ENCODE measurements at regions not wholly inside any gene's neighbourhood (a gene's known extent, or its start where the extent isn't known, plus 50 kb on each side); places are given as distances from the start of the nearest gene placed in this dataset.
"Not testable (repeated sequence)": the region's sequence is repeated elsewhere in the genome, so short reads cannot be mapped to it uniquely, and the experiment has no call there.

GRCh38 chr12:17142856-17143255, 536.9 kb upstream of the LMO3 start:
- no peak overlapping the region for H3K4me3 ChIP-seq
- no peak overlapping the region for H3K27ac ChIP-seq

- Histone ChIP-seq H3K27ac (no peak overlapping the region), H3K4me3 (no peak overlapping the region)
Measured at GRCh38 chr12:17139931-17140330, 534.0 kb upstream of the LMO3 start.

GRCh38 chr12:17137396-17137795, 531.4 kb upstream of the LMO3 start:
- Histone ChIP-seq H3K4me3 (no peak overlapping the region), H3K27ac (no peak overlapping the region)

GRCh38 chr12:17134315-17134714, 528.4 kb upstream of the LMO3 start:
- H3K27ac ChIP-seq = no peak overlapping the region

GRCh38 chr12:17132336-17132735, 526.4 kb upstream of the LMO3 start:
- H3K27ac ChIP-seq = no peak overlapping the region
- H3K4me3 ChIP-seq = no peak overlapping the region

More at GRCh38 chr12:17134315-17134714, 528.4 kb upstream of the LMO3 start:
- no peak overlapping the region for H3K4me3 ChIP-seq

GRCh38 chr12:17116538-17116937, 510.6 kb upstream of the LMO3 start:
- H3K27ac ChIP-seq, H3K4me3 ChIP-seq: not testable (repeated sequence)

GRCh38 chr12:17110316-17110715, 504.4 kb upstream of the LMO3 start:
- H3K4me3 ChIP-seq = no peak overlapping the region
- no peak overlapping the region for H3K27ac ChIP-seq

GRCh38 chr12:17108877-17109541, 503.0 kb upstream of the LMO3 start:
- no peak overlapping the region for H3K27ac ChIP-seq
- H3K4me3 ChIP-seq = no peak overlapping the region

- no peak overlapping the region for H3K4me3 ChIP-seq
- no peak overlapping the region for H3K27ac ChIP-seq
Measured at GRCh38 chr12:17104801-17105200, 498.8 kb upstream of the LMO3 start.

- no peak overlapping the region for H3K27ac ChIP-seq
- no peak overlapping the region for H3K4me3 ChIP-seq
Measured at GRCh38 chr12:17097674-17098073, 491.7 kb upstream of the LMO3 start.

- Histone ChIP-seq H3K27ac (no peak overlapping the region), H3K4me3 (no peak overlapping the region)
Measured at GRCh38 chr12:17084831-17085230, 478.9 kb upstream of the LMO3 start.

GRCh38 chr12:17079251-17079909, 473.4 kb upstream of the LMO3 start:
- no peak overlapping the region for H3K4me3 ChIP-seq
- H3K27ac ChIP-seq = no peak overlapping the region

GRCh38 chr12:17077594-17077993, 471.6 kb upstream of the LMO3 start:
- Histone ChIP-seq H3K27ac (no peak overlapping the region), H3K4me3 (no peak overlapping the region)

GRCh38 chr12:17076811-17077210, 470.8 kb upstream of the LMO3 start:
- no peak overlapping the region for H3K4me3 ChIP-seq

GRCh38 chr12:17076028-17076744, 470.2 kb upstream of the LMO3 start:
- Histone ChIP-seq H3K4me3 (no peak overlapping the region), H3K27ac (no peak overlapping the region)

More at GRCh38 chr12:17076811-17077210, 470.8 kb upstream of the LMO3 start:
- no peak overlapping the region for H3K27ac ChIP-seq

- Histone ChIP-seq H3K4me3 (no peak overlapping the region), H3K27ac (no peak overlapping the region)
Measured at GRCh38 chr12:17064834-17065233, 458.9 kb upstream of the LMO3 start.

GRCh38 chr12:17062267-17063036, 456.5 kb upstream of the LMO3 start:
- Histone ChIP-seq H3K27ac (no peak overlapping the region), H3K4me3 (no peak overlapping the region)

GRCh38 chr12:17060260-17060659, 454.3 kb upstream of the LMO3 start:
- H3K27ac ChIP-seq = no peak overlapping the region
- H3K4me3 ChIP-seq = no peak overlapping the region

GRCh38 chr12:17056546-17056945, 450.6 kb upstream of the LMO3 start:
- Histone ChIP-seq H3K27ac (no peak overlapping the region), H3K4me3 (no peak overlapping the region)

- H3K27ac ChIP-seq = no peak overlapping the region
- H3K4me3 ChIP-seq = no peak overlapping the region
Measured at GRCh38 chr12:17038923-17039322, 433.0 kb upstream of the LMO3 start.

Data from skin epidermis (tissue), 12 donors.